HG03442 (cell line): ENCODE measurements at regions not wholly inside any gene's neighbourhood (a gene's known extent, or its start where the extent isn't known, plus 50 kb on each side); places are given as distances from the start of the nearest gene placed in this dataset.
"Not testable (repeated sequence)": the region's sequence is repeated elsewhere in the genome, so short reads cannot be mapped to it uniquely, and the experiment has no call there.

Experiments
- ATAC-seq: cut with Tn5 transposase; IDR thresholded peaks from one replicate; pipeline ENCODE4 v1.9.1; 2021; ENCODE audit warnings: mild to moderate bottlenecking, moderate library complexity; ENCODE audit not compliant: unreplicated experiment

- no peak for ATAC-seq
Measured at GRCh38 chr6:166253778-166254204, 54.4 kb downstream of the PRR18 start.

- no peak for ATAC-seq
Measured at GRCh38 chr6:166253281-166253681, 54.9 kb downstream of the PRR18 start.

GRCh38 chr6:166252601-166253000 is 55.6 kb downstream of the PRR18 start:
- no peak for ATAC-seq

GRCh38 chr6:166251655-166252054 is 56.5 kb downstream of the PRR18 start:
- ATAC-seq, result no peak

GRCh38 chr6:166251211-166251610 is 57.0 kb downstream of the PRR18 start:
- no peak for ATAC-seq

- not testable (repeated sequence) for ATAC-seq
Measured at GRCh38 chr6:166249061-166249785, 59.0 kb downstream of the PRR18 start.

- no peak for ATAC-seq
Measured at GRCh38 chr6:166245148-166245547, 63.0 kb downstream of the PRR18 start.

GRCh38 chr6:166244353-166245045 is 63.7 kb downstream of the PRR18 start:
- peak; percentile 93 for ATAC-seq

- no peak for ATAC-seq
Measured at GRCh38 chr6:166242888-166243287, 65.3 kb downstream of the PRR18 start.

GRCh38 chr6:166241974-166242373 is 66.2 kb downstream of the PRR18 start:
- ATAC-seq, result no peak

GRCh38 chr6:166240889-166241288 is 67.3 kb downstream of the PRR18 start:
- no peak for ATAC-seq

GRCh38 chr6:166237617-166238016 is 70.0 kb upstream of the TBXT start:
- ATAC-seq, result no peak

GRCh38 chr6:166236596-166236995 is 68.9 kb upstream of the TBXT start:
- no peak for ATAC-seq

GRCh38 chr6:166235666-166236292 is 68.1 kb upstream of the TBXT start:
- ATAC-seq, result no peak

GRCh38 chr6:166231181-166231580 is 63.5 kb upstream of the TBXT start:
- ATAC-seq, result not testable (repeated sequence)

- no peak for ATAC-seq
Measured at GRCh38 chr6:166228839-166229528, 61.3 kb upstream of the TBXT start.

GRCh38 chr6:166228425-166228824 is 60.8 kb upstream of the TBXT start:
- no peak for ATAC-seq

GRCh38 chr6:166223079-166223478 is 55.4 kb upstream of the TBXT start:
- no peak for ATAC-seq

- ATAC-seq, result no peak
Measured at GRCh38 chr6:166222631-166223030, 55.0 kb upstream of the TBXT start.

GRCh38 chr6:166221636-166222035 is 54.0 kb upstream of the TBXT start:
- ATAC-seq, result no peak

- ATAC-seq, result no peak
Measured at GRCh38 chr6:166221040-166221439, 53.4 kb upstream of the TBXT start.
